ENCODE measurements at regions not wholly inside any gene's neighbourhood (a gene's known extent, or its start where the extent isn't known, plus 50 kb on each side); places are given as distances from the start of the nearest gene placed in this dataset.
A peak's percentile ranks its signal among the peaks of the same experiment; 100 is the strongest.
"Not testable (repeated sequence)": the region's sequence is repeated elsewhere in the genome, so short reads cannot be mapped to it uniquely, and the experiment has no call there.

DNA sequence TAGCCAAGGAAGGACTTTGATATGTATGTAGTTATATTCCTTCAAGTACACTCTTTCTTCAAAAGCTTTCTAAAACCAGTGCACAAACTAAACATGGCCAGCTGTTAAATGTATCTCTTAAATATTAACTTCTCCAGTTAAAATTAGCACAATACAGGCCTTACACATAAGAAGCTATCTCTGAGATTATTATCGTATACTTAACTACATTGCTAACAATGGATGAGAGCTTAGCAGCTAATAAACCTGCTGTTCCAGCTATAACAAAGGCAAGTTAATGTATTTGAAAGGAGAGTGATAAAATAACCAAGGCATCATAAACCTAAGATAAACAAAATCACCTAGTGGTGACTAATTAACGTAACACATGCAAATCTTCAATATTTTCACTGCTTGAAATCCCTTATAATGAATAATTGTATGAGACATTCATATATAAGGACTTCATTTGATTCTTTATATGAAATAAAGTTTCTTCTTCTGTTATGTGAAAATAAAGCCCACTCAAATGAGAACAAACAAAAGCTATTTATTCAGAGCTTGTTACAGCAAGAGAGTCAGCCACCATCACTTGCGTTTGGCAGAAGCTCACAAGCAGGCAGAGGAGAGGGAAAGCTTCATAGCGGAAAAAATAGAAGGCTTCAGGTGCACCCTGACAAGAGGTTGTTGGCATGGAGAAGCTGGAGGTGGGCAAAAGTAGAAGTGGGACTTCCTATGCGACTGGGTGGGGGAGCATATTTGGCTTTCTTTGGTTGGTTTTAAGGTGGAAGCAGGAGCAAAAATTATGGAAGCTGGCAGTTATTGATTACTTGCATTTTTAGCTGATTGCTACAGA, 274.1 kb upstream of the CHRM3 start:
- no peak for DNase-seq (ENCODE audit: low read depth)

DNA sequence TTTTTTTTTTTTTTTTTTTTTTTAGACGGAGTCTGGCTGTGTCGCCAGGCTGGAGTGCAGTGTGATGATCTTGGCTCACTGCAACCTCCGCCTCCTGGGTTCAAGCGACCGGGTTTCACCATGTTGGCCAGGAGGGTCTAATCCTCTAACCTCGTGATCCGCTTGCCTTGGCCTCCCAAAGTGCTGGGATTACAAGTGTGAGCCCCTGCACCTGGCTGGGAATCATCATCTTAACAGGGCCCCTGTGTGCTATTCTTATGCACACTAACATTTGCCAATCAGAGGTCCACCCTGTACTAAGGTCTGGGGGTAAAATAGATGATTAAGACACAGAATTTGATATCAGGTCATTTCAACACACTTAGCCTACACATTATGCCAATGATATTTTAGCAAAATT, 278.7 kb upstream of the CHRM3 start:
- no peak for DNase-seq (ENCODE audit: low read depth)

DNA sequence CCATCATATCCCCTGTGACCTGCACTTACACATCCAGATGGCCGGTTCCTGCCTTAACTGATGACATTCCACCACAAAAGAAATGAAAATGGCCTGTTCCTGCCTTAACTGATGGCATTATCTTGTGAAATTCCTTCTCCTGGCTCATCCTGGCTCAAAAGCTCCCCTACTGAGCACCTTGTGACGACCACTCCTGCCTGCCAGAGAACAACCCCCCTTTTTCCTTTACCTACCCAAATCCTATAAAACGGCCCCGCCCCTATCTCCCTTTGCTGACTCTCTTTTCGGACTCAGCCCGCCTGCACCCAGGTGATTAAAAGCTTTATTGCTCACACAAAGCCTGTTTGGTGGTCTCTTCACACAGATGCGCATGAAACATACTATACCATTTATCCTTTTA, 279.7 kb upstream of the CHRM3 start:
- DNase-seq (ENCODE audit: low read depth): not testable (repeated sequence)

DNA sequence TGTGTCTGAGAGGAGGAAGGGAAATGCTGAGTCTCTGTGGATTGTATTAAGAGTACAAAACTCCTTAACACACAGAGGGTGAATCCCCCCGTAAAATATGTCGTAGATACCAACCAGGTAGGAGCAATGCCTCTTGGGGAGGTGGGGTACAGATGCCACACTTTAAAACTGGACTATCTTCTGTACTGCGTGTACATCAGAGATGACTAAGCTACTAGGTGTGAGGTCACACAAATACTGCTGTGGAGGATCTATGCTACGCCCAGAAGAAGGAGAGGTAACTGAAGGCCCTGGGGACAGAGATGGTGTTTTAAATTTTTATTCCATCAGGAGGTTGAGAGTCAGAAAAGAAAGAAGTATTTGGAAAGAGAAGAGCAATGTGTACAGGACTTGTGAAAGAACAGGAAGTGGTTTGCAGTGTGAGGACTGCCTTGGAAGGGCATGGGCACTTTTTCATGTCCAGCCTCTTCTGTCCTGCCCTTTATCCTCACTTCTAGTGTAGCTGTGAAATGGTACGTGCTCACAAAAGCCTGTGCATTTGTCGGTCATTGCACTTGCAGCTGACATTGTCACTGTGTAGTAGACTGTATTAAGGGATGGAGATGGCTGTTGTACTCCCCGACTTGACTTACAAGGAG, 287.8 kb upstream of the CHRM3 start:
- peak; percentile 25 for DNase-seq (ENCODE audit: low read depth)

DNA sequence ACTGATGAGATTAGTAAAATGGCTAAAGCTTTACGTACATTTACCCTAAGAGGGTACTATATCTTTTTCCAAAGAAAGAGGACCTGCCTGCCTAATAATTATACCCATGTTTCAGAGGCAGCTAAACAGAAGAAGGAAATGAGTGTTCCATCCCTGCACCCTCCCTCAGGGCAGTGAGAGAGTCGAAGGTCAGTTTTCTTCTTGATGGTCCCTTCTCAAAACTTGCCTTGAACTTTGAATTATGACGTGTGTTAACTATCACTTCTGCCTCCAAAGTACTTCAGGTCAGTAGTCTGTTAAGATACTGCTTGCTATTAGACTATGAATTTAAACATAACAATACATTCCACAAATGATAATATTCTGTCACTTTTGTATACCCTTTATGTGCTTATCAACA, 294.8 kb upstream of the CHRM3 start:
- no peak for DNase-seq (ENCODE audit: low read depth)

DNA sequence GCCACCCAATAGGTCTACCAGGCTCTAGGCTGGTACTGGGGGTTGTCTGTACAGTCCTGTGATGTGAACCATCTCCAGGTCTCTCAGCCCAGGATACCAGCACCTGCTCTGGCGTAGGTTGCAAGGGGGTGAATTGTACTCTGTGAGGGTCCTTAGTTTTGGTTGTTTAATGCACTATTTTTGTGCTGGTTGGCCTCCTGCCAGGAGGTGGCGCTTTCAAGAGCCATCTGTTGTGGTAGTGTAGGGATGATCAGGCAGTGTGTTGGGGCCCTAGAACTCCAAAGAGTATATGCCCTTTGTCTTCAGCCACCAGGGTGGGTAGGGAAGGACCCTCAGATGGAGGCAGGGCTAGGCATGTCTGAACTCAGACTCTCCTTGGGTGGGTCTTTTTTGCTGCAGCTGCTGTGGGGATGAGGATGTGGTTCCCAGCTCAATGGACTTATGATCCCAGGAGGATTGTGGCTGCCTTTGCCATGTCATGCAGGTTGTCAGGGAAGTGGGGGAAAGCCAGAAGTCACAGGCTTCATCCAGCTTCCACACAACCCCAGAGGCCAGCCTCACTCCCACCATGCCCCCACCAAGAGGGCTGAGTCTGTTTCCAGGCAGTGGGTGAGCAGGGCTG, 301.8 kb upstream of the CHRM3 start:
- no peak for DNase-seq (ENCODE audit: low read depth)

DNA sequence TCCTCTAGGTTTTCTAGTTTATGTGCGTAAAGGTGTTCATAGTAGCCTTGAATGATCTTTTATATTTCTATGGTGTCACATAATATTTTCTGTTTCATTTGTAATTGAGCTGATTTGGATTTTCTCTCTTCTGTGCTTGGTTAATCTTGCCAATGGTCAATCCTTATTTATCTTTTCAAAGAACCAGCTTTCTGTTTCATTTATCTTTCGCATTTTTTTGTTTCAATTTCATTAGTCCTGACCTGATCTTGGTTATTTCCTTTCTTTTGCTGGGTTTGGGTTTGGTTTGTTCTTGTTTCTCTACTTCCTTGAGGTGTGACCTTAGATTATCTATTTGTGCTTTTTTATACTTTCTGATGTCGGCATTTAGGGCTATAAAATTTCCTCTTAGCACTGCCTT, 304.4 kb upstream of the CHRM3 start:
- DNase-seq (ENCODE audit: low read depth): not testable (repeated sequence)

DNA sequence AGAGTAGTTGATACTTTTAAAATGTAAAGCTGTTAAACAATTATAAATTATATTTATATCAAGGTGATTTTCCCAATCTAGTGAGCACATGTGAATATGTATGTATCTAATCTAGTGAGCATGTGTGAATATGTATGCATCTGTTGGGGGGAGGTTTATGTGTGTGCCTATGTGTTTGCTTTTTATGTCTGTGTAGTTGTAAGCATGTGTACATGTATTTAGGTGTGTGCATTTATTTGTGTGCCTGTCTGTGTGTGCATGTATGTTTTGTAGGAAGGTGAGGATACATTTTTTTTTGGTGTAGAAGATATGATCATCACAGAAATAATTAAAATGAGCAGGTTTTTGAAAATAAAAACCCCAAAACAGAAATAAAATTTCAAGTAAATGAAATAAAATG, 318.9 kb upstream of the CHRM3 start:
- DNase-seq (ENCODE audit: low read depth): no peak

DNA sequence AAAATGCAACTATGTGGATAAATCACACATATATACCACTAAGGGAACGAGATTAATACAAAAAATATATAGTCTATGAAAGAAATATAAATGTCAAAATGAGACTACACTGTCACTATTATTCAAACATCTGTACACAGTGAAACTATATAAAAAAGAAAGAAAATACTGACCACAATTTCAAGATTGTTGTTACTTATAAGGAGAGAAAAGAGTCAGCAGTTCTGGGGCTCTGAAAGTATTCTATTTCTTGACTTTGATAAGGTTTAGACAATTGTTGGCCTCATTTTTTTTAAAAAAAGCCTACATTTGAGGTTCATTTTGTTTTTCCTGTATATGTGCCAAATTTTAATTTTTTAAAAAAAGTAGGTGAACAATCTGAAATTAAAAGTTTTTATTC, 319.3 kb upstream of the CHRM3 start:
- DNase-seq (ENCODE audit: low read depth): no peak

DNA sequence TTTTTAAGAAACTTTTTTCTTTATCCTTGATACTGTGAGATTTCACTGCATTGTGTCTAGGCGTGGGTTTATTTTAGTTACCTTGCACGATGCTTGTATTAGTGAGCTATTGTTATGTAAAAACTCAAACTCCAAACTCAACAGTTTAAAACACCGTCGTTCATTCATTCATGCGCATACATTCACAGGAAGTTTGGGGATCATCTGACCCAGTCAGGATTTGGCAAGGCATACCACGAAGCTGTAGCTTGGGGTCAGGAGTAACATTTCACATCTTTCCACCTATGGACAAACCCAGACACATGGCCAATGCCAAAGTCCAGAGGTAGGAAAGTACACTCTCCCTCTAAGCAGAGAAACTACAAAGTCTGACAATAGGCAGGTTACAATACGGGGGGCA, 324.6 kb upstream of the CHRM3 start:
- no peak for DNase-seq (ENCODE audit: low read depth)

DNA sequence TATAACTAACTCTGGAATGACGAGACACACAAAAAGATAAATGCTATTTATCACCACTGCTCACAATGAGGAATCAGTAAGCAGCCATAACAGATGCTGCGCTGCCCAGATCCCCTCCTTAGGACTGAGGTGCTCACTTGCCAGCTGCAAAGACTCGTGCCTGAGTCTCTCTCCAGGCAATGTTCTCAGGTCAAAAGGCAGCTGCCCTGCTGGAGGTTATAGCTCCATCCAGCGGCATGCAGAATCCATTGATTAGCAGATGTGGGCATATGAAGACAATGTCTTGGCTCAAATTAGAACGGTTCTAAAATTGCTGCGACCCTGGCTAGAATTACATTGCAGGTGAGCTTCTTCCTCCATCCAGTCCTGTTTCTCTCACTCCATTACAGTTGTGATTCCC, 328.2 kb upstream of the CHRM3 start:
- DNase-seq (ENCODE audit: low read depth): no peak

DNA sequence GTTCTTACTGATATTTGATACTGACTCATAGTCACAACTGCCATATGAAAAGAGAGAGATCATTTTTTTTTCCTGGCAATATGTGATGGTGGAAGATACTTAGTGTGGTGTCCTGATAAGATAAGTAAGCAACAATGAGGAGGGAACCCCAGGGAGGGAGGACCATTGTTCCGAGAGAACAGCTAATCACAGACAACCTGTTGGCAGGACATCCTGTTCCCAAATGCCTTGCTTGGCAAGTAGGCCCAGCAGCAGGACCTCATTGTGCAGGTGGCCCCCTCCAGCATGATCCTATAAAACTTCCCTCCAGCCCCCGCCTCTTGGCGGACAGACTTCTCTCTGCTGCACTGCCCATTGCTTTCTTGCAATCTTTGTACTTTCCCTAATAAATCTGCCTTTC, 329.4 kb upstream of the CHRM3 start:
- DNase-seq (ENCODE audit: low read depth): no peak

DNA sequence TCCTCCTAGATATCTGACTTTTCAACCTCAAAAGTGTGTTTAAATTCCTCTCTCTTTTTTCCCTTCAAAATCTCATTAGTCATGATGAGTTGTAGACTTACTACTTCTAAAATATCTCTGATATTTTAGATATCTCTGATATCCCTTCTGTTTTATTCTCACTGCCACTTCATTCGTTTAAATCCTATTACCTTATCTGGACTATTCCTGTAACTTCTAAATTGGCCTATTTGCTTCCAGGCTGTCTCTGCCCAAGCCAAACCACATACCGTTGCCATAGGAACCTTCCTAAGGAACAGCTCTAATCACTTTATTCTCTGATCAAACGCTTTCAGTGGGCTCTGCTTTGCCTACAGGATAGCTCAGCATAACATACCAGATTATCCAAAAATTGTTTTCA, 333.1 kb upstream of the CHRM3 start:
- peak; percentile 23 for DNase-seq (ENCODE audit: low read depth)

DNA sequence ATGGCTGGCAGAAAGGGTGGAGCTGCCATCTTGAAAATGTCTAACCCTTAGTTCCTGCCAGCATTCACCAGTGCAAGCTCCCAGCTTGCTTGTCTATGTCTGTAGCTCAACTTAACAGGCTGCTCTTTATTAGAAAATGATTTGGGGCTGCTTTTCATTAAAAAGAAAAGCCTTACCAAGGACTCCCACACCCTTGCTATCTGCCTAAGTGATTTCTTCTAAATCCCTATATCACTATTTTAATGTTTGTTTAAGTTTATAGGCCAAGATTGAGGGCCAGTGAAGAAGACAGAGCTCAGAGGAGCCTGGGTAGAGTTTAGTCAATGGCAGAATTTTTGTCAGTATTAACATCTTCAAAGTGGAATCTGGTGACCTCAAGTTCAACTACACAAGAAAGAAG, 336.8 kb upstream of the CHRM3 start:
- DNase-seq (ENCODE audit: low read depth): no peak

DNA sequence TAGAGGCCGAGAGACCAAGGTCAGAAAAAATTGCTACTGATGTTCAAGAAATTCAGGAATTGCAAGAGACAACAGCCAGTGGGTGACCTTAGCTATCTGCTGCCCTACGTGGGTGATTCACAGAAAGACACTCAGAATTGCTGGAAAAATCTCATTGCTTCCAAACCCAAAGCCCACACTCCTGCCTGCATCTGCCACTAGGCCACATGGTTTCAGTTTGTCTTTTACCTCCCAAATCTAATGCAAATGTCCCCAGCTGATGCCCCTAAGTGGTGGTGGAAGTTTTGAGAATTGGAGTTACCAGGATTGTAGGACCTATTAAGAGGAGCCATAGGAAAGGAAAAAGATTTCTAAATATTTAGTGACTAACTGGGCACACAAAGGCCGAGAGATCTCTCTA, 341.5 kb upstream of the CHRM3 start:
- peak; percentile 18 for DNase-seq (ENCODE audit: low read depth)

DNA sequence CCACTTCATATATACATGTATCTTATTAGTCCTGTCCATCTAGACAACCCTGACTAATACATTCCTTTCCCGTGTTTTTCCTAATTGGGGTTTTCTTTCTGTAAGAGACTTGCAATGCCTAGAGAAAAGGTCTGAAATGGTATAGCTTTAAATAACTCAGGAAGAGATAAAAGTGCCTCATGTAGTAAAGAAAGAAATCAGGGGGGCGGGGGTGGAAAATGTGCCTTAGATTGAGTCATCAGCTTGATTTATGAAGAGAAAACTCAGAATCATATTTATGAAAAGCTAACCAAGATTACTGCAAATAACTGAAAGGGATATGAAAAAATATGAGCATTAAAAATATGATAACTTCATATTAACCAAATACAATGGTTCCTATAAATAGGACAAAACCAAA, 345.8 kb upstream of the CHRM3 start:
- DNase-seq (ENCODE audit: low read depth): no peak

DNA sequence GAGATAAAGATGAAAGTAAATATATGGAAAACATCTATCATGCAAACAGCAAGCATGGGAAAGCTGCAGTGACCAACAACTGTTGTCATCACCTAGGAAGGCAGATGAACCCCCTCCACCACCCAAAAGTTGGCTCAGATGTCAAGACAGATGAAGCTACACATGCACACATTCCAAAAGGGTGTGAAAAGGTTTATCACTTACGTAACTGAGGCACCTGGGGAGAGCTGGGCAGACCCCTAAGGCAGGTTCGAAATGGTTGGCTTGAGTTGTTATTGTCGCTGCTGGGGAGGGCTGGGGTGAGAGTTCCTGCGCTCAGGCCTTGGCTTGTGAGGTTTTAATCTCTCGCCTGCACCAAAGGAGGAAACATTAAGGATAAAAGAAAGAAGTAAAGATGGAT, 355.1 kb upstream of the CHRM3 start:
- no peak for DNase-seq (ENCODE audit: low read depth)

DNA sequence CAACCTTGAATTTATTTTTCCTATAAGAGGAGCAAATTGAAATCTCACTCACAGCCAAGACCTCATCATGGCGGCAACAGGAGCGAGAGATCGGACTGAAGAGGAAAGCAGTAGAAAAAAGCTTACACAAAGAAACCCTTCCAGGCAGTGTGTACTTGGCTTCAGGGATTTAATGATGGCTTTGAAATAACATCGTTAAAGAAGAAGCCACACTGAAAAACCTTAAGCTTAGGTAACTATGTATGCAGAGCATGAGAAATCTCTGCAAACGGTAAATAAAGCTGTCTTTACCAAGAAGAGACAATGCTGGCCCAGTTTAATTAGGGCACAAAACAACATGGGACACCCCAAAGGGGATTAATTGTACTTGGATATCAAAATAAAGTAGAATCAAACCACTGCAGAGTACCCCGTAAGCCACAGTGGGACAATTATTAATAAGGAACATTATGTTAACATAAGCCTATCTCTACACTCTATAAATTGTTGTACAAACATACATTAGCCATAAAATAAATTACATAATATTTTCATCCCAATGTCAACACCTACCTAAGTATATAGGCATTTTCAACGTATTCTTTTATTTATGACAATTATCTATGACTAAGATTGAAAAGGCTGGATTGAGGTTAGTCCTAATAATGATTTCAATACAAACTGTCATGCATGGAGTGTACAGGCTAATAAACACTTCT, 360.2 kb upstream of the CHRM3 start:
- DNase-seq (ENCODE audit: low read depth): no peak

DNA sequence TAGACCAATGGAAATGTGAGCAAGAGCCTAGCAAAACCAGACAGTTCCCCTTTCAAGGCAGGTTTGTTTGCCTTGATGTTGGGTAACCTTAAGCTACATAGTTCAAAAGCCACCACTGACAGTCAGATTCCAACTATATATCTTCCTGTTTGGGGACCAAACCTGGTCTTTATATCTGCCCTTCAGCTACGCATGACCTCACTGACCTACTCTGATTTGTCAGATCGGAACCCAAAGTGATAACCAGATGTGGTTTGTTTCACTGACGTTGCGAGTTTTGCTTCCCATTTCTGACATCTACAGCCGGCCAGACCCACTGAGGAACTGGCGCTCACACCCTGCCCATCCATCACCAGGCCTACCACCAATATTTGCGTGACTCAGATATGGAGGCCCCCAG, 361.1 kb upstream of the CHRM3 start:
- no peak for DNase-seq (ENCODE audit: low read depth)

DNA sequence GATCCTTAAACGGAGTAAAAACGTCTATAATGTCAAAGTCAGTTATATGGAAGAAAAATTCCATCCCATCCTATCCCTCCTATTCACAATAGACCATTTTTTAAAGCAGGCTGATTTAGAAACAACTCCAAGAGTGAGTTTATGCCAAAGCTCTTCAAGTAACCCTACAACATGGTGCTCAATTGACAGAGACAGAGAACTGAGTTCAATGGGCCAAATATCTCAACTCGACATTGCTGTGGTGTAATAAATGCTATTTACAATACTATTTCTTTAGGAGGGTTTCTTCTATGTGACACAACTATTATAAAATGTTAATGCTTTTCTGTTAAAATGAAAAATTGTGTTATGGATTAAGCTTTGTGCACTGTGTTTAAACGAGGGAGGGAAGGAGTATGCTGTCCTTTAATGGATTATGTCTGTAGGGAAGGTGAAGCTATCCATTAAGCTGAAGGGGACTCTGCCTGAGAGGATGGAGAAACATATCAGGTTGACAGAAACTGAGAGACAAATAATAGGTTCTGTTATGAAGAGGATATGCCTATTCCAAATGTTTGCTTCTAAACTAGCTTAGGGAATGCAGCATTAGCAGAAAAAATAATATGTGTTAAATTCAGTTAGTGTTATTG, 362.5 kb upstream of the CHRM3 start:
- DNase-seq (ENCODE audit: low read depth): no peak

DNA sequence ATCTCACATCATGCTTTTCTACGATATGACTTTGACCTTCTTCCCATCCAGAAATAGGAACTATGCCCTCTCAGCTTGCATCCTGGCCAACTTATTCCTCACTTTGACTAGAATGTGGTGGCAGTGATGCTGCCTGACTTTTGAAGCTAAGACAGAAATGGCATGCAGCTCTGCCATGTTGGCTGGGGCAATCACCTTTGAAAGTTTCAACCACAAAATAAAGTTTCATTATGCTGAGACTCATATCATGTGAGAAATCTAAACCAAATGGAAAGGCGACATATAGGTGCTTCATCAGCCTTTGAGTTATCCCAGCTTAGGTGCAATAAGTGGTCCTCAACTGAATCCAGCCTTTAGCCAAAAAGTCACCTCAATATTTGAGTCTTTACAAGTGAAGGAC, 370.0 kb upstream of the CHRM3 start:
- no peak for DNase-seq (ENCODE audit: low read depth)

DNA sequence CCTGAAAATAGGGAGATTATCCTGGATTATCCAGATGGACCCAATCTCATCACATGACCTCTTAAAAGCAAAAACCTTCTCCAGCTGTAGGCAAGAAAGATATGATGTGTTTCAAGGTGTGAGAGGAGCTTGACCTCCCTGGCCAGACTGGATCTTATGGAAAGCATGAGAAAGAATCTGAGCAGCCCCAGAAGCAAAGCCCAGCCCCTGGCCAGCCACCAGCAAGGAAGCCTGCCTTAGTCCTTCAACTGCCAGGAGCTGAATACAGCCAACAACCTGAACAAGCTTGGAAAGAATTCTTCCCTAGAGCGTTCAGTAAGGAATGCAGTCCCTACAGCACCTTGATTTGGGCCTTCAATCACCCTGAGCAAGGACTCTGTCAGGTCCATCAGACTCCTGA, 375.0 kb upstream of the CHRM3 start:
- DNase-seq (ENCODE audit: low read depth): no peak

All from ELR (cell line).